GM13976 (cell line): ENCODE measurements at regions not wholly inside any gene's neighbourhood (a gene's known extent, or its start where the extent isn't known, plus 50 kb on each side); places are given as distances from the start of the nearest gene placed in this dataset.

Experiments
- DNase-seq: peaks from one replicate; pipeline ENCODE4 v3.0.0; 2012; ENCODE audit warnings: low spot score
- in situ Hi-C: fragments of 300-500 bp; cut with MboI; formaldehyde crosslinking; loops from one replicate; pipeline ENCODE4 v1.12.0; 2022; ENCODE audit warnings: low sequenced_read_pairs, mixed read lengths, inconsistent platforms; ENCODE audit not compliant: unreplicated experiment
- TF ChIP-seq, protein P1 (sequence below): IDR thresholded peaks from 2 replicates; pipeline ENCODE4 v1.5.1; 2012; ENCODE audit warnings: borderline replicate concordance, mild to moderate bottlenecking; ENCODE audit not compliant: insufficient read depth; ENCODE audit errors: extremely low read depth, missing control alignments, control extremely low read depth

DNA sequence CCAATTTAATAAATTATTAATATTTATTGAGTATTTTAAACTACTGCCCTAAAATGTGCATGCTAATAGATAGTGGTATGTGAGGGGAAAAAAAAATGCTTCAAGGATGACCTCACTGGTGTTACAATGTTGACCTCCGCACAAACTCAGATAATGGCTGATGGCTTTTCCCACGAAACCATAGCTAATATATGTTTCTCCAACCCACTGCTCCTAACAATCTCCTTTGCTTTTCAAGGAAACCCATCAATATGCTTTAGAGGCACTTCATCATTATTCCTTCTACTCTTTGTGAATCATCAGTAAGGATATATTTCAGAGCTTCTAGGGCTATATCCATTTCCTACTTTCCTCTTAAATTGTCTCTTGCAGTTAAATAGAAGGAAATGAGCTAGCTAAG, 1752.0 kb upstream of the TENM3 start:
- TF ChIP-seq, protein P1, sequence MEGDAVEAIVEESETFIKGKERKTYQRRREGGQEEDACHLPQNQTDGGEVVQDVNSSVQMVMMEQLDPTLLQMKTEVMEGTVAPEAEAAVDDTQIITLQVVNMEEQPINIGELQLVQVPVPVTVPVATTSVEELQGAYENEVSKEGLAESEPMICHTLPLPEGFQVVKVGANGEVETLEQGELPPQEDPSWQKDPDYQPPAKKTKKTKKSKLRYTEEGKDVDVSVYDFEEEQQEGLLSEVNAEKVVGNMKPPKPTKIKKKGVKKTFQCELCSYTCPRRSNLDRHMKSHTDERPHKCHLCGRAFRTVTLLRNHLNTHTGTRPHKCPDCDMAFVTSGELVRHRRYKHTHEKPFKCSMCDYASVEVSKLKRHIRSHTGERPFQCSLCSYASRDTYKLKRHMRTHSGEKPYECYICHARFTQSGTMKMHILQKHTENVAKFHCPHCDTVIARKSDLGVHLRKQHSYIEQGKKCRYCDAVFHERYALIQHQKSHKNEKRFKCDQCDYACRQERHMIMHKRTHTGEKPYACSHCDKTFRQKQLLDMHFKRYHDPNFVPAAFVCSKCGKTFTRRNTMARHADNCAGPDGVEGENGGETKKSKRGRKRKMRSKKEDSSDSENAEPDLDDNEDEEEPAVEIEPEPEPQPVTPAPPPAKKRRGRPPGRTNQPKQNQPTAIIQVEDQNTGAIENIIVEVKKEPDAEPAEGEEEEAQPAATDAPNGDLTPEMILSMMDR, result no peak
- no peak for DNase-seq
- in situ Hi-C loops, result no loop called here

DNA sequence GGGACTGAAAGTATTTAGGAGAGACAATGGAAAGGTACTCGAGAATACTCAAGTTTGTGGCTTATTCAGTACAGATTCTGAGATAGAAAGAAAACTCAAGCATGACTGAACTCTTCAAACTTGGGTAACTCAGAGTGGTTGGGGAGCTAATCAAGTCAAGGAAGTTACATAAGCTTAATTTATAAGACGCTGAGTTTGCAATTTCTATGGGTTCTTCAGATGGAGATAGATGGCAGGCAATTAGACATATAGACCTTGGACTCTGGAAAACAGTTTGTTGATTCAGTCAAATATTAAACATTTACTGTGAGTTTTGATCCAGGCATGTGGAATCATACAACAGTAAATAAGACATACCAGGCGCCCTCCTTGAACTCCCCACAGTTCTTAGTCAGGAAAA, 1749.9 kb upstream of the TENM3 start:
- in situ Hi-C loops, result no loop called here
- DNase-seq, result no peak
- TF ChIP-seq, protein P1, result no peak

DNA sequence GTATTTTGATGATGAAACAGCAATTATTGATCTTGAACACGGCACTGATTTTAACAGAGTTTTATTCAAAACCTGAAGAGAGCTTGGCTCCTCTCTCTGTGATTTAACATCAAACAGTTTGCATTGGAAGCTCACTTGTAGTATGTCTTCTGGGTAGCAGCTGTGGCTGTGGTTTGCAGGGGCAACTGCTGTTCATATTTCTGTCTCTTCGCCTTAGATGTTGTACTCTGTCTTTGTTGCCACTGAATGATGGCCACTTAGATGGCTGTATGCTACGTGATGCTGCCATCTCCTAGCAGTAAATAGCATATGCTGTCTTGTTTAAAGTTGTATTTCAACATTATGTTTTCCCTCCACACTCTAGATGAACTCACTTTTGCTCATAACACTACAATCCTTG, 1743.0 kb upstream of the TENM3 start:
- in situ Hi-C loops, result no loop called here
- TF ChIP-seq, protein P1, result no peak
- no peak for DNase-seq

DNA sequence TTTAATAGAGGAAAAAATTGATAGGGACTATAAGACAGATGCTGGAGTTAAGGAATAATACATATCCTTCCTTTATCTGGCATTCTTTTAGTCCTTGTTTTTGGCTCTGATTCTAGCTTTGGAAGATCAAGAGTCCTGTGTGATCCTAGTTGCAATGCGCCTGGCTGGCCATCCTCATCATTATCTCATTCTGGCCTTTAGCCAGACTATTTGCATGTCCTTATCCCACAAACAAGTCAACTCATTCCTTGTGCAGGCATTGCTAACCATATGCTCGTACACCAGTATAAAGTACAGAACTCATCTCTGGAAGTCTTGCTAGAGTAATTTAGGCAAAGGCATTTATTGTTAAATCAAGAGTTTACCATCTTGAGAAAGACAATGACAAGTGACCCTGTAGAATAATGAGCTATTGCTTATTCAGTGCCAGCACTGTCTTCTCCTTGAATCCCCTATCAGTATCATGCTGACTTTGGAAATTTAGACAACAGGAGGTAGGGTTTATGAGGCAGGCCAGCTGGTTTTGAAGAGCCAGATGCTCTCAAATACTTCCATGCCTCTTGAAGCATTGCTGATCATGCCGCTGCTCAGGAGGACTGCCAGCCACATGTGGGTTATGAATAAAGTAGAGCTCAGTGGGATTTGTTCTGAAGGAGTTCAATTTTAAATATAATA, 1730.3 kb upstream of the TENM3 start:
- DNase-seq, result no peak
- in situ Hi-C loops, result no loop called here
- TF ChIP-seq, protein P1, result no peak

DNA sequence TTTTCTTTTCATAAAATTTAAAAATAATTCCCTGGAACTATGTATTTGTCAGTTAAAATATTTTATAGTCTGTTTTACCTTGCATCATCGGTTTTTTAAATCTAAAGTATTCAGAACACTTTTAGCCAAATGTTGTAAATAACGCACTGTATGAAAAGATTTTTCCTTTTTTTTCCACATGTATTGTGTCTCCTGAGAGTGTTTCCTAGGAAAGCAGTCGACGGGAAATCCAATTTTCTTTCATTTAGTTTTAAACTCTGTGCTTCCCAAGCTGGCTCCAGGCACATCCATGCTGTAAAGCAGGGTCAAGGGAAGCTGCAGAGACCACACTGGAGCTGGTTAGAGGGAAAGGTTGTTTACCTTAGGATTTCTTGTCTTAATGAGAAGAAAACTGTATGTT, 1724.3 kb upstream of the TENM3 start:
- DNase-seq, result no peak
- TF ChIP-seq, protein P1, result no peak
- in situ Hi-C loops, result no loop called here

DNA sequence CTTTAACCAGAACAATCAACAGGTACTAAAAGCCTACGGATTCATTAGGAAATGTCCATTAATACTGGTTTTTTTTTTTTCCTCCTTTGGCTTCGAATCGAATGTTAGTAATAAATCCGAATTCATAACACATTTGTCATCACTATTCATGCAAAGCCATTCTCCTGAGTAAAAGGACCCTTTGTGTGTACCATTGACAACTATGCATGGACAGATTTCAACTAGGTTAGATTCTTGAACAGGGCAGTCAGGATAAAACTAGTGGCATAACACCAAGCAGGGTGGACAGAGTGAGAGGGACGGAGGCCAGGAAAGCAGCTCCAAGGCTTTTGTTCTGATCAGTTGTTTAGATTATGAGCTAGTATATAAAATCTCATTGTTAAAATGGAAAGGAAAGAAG, 1722.0 kb upstream of the TENM3 start:
- no peak for DNase-seq
- in situ Hi-C loops, result no loop called here

More for the DNA sequence above, 1722.0 kb upstream of the TENM3 start:
- TF ChIP-seq, protein P1, result no peak
